Trophoblast cell (in vitro differentiated cells and primary cell): ENCODE measurements at regions not wholly inside any gene's neighbourhood (a gene's known extent, or its start where the extent isn't known, plus 50 kb on each side); places are given as distances from the start of the nearest gene placed in this dataset.

ENCODE experiments used
- DNase-seq, 2 donors: peaks; one replicate each; pipeline ENCODE4 v3.0.0-alpha.2; 2016
- H2AFZ ChIP-seq: 2 replicates; pipeline ENCODE4 v1.6.1; 2013; ENCODE audit warnings: low read length, moderate library complexity, mild to moderate bottlenecking; ENCODE audit not compliant: insufficient read depth, poor library complexity
- H2AK5ac ChIP-seq: 2 replicates; pipeline ENCODE4 v1.6.1; 2013; ENCODE audit warnings: mild to moderate bottlenecking, low read length
- H2BK120ac ChIP-seq: 2 replicates; pipeline ENCODE4 v1.6.1; 2013; ENCODE audit warnings: low read length, mild to moderate bottlenecking, moderate library complexity; ENCODE audit not compliant: insufficient read depth, poor library complexity
- H2BK12ac ChIP-seq: 2 replicates; pipeline ENCODE4 v1.6.1; 2013; ENCODE audit warnings: mild to moderate bottlenecking, low read length, moderate library complexity
- H2BK5ac ChIP-seq: 2 replicates; pipeline ENCODE4 v1.6.1; 2013; ENCODE audit warnings: low read length, low read depth, moderate library complexity, mild to moderate bottlenecking; ENCODE audit not compliant: poor library complexity
- H3K14ac ChIP-seq: 2 replicates; pipeline ENCODE4 v1.6.1; 2013; ENCODE audit warnings: mild to moderate bottlenecking, low read length
- H3K18ac ChIP-seq: 2 replicates; pipeline ENCODE4 v1.6.1; 2013; ENCODE audit warnings: mild to moderate bottlenecking, low read length
- H3K23ac ChIP-seq: 2 replicates; pipeline ENCODE4 v1.6.1; 2013; ENCODE audit warnings: low read length
- H3K27ac ChIP-seq: 2 replicates; pipeline ENCODE4 v1.5.1; 2013; ENCODE audit warnings: low read depth, mild to moderate bottlenecking, inconsistent platforms, low read length, moderate library complexity
- H3K27me3 ChIP-seq: 2 replicates; pipeline ENCODE4 v1.6.1; 2013; ENCODE audit warnings: inconsistent platforms, mild to moderate bottlenecking, low read length, moderate library complexity; ENCODE audit not compliant: insufficient read depth
- H3K36me3 ChIP-seq, 2 experiments: 1 replicate in 1 of 2; 2 replicates in 1 of 2; pipeline ENCODE4 v1.6.1; 2013; ENCODE audit warnings: low read length in 2 of 2, mild to moderate bottlenecking in 2 of 2, moderate library complexity in 1 of 2; ENCODE audit not compliant: insufficient read depth in 2 of 2, control insufficient read depth in 1 of 2
- H3K4ac ChIP-seq: 2 replicates; pipeline ENCODE4 v1.6.1; 2013; ENCODE audit warnings: low read depth, mild to moderate bottlenecking, low read length, moderate library complexity
- H3K4me1 ChIP-seq, 2 experiments: 1 replicate in 1 of 2; 2 replicates in 1 of 2; pipeline ENCODE4 v1.6.1; 2013; ENCODE audit warnings: low read length in 2 of 2, mild to moderate bottlenecking in 2 of 2, moderate library complexity in 1 of 2; ENCODE audit not compliant: insufficient read depth in 2 of 2, control insufficient read depth in 1 of 2
- H3K4me2 ChIP-seq: 2 replicates; pipeline ENCODE4 v1.6.1; 2013; ENCODE audit warnings: inconsistent platforms, mild to moderate bottlenecking, low read length, moderate library complexity
- H3K4me3 ChIP-seq: 2 replicates; pipeline ENCODE4 v1.5.1; 2013; ENCODE audit warnings: mild to moderate bottlenecking, low read depth, low read length, inconsistent platforms
- H3K79me1 ChIP-seq: one replicate; pipeline ENCODE4 v1.6.1; 2013; ENCODE audit warnings: low read length
- H3K79me2 ChIP-seq: 2 replicates; pipeline ENCODE4 v1.6.1; 2013; ENCODE audit warnings: low read length, mild to moderate bottlenecking; ENCODE audit not compliant: control insufficient read depth, insufficient read depth, poor library complexity
- H3K9ac ChIP-seq: 2 replicates; pipeline ENCODE4 v1.6.1; 2013; ENCODE audit warnings: mild to moderate bottlenecking, low read length
- H3K9me3 ChIP-seq: 2 replicates; pipeline ENCODE4 v1.6.1; 2013; ENCODE audit warnings: low read depth, mild to moderate bottlenecking, control low read depth, inconsistent platforms, low read length; ENCODE audit not compliant: insufficient read depth
- H4K12ac ChIP-seq: 2 replicates; pipeline ENCODE4 v1.6.1; 2013; ENCODE audit warnings: low read depth, mild to moderate bottlenecking, low read length, moderate library complexity
- H4K8ac ChIP-seq: 2 replicates; pipeline ENCODE4 v1.6.1; 2013; ENCODE audit warnings: low read depth, mild to moderate bottlenecking, low read length, moderate library complexity
- H4K91ac ChIP-seq: one replicate; pipeline ENCODE4 v1.6.1; 2013; ENCODE audit warnings: low read depth, mild to moderate bottlenecking, low read length, moderate library complexity
- WGBS: extraction: QIAGEN DNeasy Blood & Tissue Kit; methylation state at CpG from one replicate; pipeline ENCODE4 v1.1.7; 2013; ENCODE audit warnings: missing lambda C conversion rate; ENCODE audit not compliant: insufficient read length, insufficient coverage; ENCODE audit errors: extremely low coverage; 5-methylcytosine and 5-hydroxymethylcytosine counted together

- H2BK12ac ChIP-seq: no peak overlapping the region
These were observed 61.5 kb upstream of the GALNT10 start for GRCh38 chr5:154129013-154129412.

GRCh38 chr5:154129921-154130320, 60.6 kb upstream of the GALNT10 start:
- H4K8ac ChIP-seq: no peak overlapping the region
- H4K12ac ChIP-seq: no peak overlapping the region
- H3K23ac ChIP-seq: no peak overlapping the region
- WGBS: no CpG with 5 or more reads among the region's 1 CpG
- H3K36me3 ChIP-seq: no peaks in the 10 kb centered on the region
- no peak overlapping the region for H3K18ac ChIP-seq
- H3K79me1 ChIP-seq: no peaks in the 10 kb centered on the region
- H3K4ac ChIP-seq: no peak overlapping the region
- H3K9me3 ChIP-seq: no peaks in the 10 kb centered on the region
- DNase-seq: no peak
- H3K27me3 ChIP-seq: no peaks in the 10 kb centered on the region
- H3K79me2 ChIP-seq: no peaks in the 10 kb centered on the region
- no peak overlapping the region for H3K27ac ChIP-seq
- no peak overlapping the region for H2AK5ac ChIP-seq
- H2BK12ac ChIP-seq: no peak overlapping the region
- H3K4me2 ChIP-seq: no peak overlapping the region
- no peak overlapping the region for H2BK5ac ChIP-seq
- no peaks in the 10 kb centered on the region for H3K4me1 ChIP-seq
- H2AFZ ChIP-seq: no peak overlapping the region
- no peak overlapping the region for H2BK120ac ChIP-seq
- no peak overlapping the region for H3K14ac ChIP-seq
- H3K4me3 ChIP-seq: no peak overlapping the region
- H4K91ac ChIP-seq: no peak overlapping the region
- H3K9ac ChIP-seq: no peak overlapping the region

More at GRCh38 chr5:154129013-154129412, 61.5 kb upstream of the GALNT10 start:
- Histone ChIP-seq H3K18ac (no peak overlapping the region), H3K79me2 (no peaks in the 10 kb centered on the region), H3K23ac (no peak overlapping the region), H2BK5ac (no peak overlapping the region), H4K91ac (no peak overlapping the region), H3K4me1 (no peaks in the 10 kb centered on the region), H3K4me3 (no peak overlapping the region), H2BK120ac (no peak overlapping the region), H3K27me3 (no peaks in the 10 kb centered on the region), H3K36me3 (no peaks in the 10 kb centered on the region), H3K14ac (no peak overlapping the region), H2AFZ (no peak overlapping the region), H3K4me2 (no peak overlapping the region), H4K12ac (no peak overlapping the region), H3K9me3 (no peaks in the 10 kb centered on the region), H4K8ac (no peak overlapping the region), H3K9ac (no peak overlapping the region), H2AK5ac (no peak overlapping the region), H3K79me1 (no peaks in the 10 kb centered on the region), H3K4ac (no peak overlapping the region), H3K27ac (no peak overlapping the region)
- no peak for DNase-seq
- WGBS: no CpG with 5 or more reads among the region's 3 CpGs

- Histone ChIP-seq H3K9me3 (no peaks in the 10 kb centered on the region), H2BK120ac (no peak overlapping the region), H3K27ac (no peak overlapping the region), H4K12ac (no peak overlapping the region), H2AFZ (no peak overlapping the region), H3K4me2 (no peak overlapping the region), H3K79me2 (no peaks in the 10 kb centered on the region), H3K23ac (no peak overlapping the region), H3K4me1 (peaks cover 0 to 4% of the 10 kb centered on the region in 2 experiments), H2BK12ac (no peak overlapping the region), H3K36me3 (no peaks in the 10 kb centered on the region), H3K18ac (no peak overlapping the region), H4K91ac (no peak overlapping the region), H4K8ac (no peak overlapping the region), H3K14ac (no peak overlapping the region), H3K4ac (no peak overlapping the region), H2AK5ac (no peak overlapping the region), H3K9ac (no peak overlapping the region), H3K27me3 (no peaks in the 10 kb centered on the region), H2BK5ac (no peak overlapping the region), H3K79me1 (no peaks in the 10 kb centered on the region), H3K4me3 (no peak overlapping the region)
- WGBS: no CpG with 5 or more reads among the region's 5 CpGs
- DNase-seq: no peak
These were observed 58.7 kb upstream of the GALNT10 start for GRCh38 chr5:154131817-154132216.

DNA sequence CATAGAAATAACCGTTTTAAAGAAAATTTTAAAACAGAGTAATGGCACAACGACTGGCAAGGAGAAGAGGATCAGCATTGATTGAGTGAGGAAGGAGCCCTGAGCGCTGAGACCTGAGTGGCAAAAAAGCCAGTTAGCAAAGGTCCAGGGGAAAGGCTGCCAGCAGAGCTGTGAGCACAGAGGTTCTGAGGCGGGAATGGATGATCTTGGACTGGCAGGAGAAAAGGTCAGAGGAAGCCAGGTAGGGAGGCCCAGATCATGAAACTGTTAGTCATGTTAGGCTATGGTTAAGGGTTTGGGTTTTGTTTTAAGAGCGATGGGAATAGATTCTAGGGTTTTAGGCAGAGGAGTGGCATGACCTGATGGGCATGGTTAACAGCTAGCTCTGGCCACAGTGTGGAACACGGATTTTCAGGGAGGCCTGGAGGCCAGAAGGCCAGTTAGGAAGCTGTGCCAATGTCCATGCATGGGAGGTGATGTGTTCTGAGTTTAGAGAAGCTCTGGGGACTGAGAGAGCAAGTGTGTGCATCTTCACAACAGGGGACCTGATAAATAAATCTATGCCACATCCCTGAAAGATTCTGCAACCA, 57.7 kb upstream of the GALNT10 start:
- H2BK120ac ChIP-seq: no peak overlapping the region
- no peak overlapping the region for H3K27ac ChIP-seq
- H4K91ac ChIP-seq: no peak overlapping the region
- no peaks in the 10 kb centered on the region for H3K79me1 ChIP-seq
- peaks cover 0 to 4% of the 10 kb centered on the region in 2 experiments for H3K4me1 ChIP-seq
- H3K79me2 ChIP-seq: no peaks in the 10 kb centered on the region
- H3K36me3 ChIP-seq: no peaks in the 10 kb centered on the region
- H3K14ac ChIP-seq: no peak overlapping the region
- no peak overlapping the region for H2BK12ac ChIP-seq
- H3K4me2 ChIP-seq: no peak overlapping the region
- DNase-seq: no peak
- no peaks in the 10 kb centered on the region for H3K27me3 ChIP-seq
- H3K23ac ChIP-seq: peak overlapping the region; percentile 93
- H3K18ac ChIP-seq: no peak overlapping the region
- no peak overlapping the region for H4K12ac ChIP-seq
- H2AFZ ChIP-seq: no peak overlapping the region
- H4K8ac ChIP-seq: no peak overlapping the region
- no peak overlapping the region for H3K4me3 ChIP-seq
- no peak overlapping the region for H3K4ac ChIP-seq
- WGBS: 100% methylated on average over 1 of the region's 6 CpGs
- no peak overlapping the region for H2BK5ac ChIP-seq
- H3K9ac ChIP-seq: no peak overlapping the region
- no peak overlapping the region for H2AK5ac ChIP-seq
- H3K9me3 ChIP-seq: no peaks in the 10 kb centered on the region
